CD14-positive monocyte (primary cell): ENCODE measurements at regions not wholly inside any gene's neighbourhood (a gene's known extent, or its start where the extent isn't known, plus 50 kb on each side); places are given as distances from the start of the nearest gene placed in this dataset.

Experiments
- DNase-seq, 3 donors: peaks; one replicate each; pipeline ENCODE4 v3.0.0-alpha.2; 2011 to 2022
- H2AFZ ChIP-seq: 2 replicates; pipeline ENCODE4 v1.6.0; 2012; ENCODE audit warnings: mild to moderate bottlenecking, low read depth, low read length, inconsistent platforms; ENCODE audit not compliant: insufficient read depth, poor library complexity, severe bottlenecking
- H3K27ac ChIP-seq, 2 donors: 1 replicate in 1 of 2; 2 replicates in 1 of 2; pipeline ENCODE4 v1.5.1; 2012 to 2013; ENCODE audit warnings: low read length in 2 of 2, control low read depth in 1 of 2, inconsistent platforms in 1 of 2, low read depth in 1 of 2, mild to moderate bottlenecking in 1 of 2
- H3K27me3 ChIP-seq, 2 donors: one replicate each; pipeline versions ENCODE4 v1.6.0 to v1.6.1; 2011 to 2013; ENCODE audit warnings: low read length in 2 of 2; ENCODE audit not compliant: control insufficient read depth in 2 of 2, insufficient read depth in 2 of 2
- H3K36me3 ChIP-seq, 2 donors: replicated peaks in 1 of 2; 1 replicate in 1 of 2; 2 replicates in 1 of 2; pipeline versions ENCODE4 v1.5.1 to v1.6.1; 2012 to 2013; ENCODE audit warnings: low read length in 2 of 2, control low read depth in 1 of 2, inconsistent platforms in 1 of 2, mild to moderate bottlenecking in 1 of 2; ENCODE audit not compliant: insufficient read depth in 2 of 2, control insufficient read depth in 1 of 2
- H3K4me1 ChIP-seq, 2 donors: 1 replicate in 1 of 2; 2 replicates in 1 of 2; pipeline versions ENCODE4 v1.5.1 to v1.6.1; 2012 to 2013; ENCODE audit warnings: low read length in 2 of 2, control low read depth in 1 of 2, inconsistent platforms in 1 of 2, mild to moderate bottlenecking in 1 of 2, moderate library complexity in 1 of 2; ENCODE audit not compliant: insufficient read depth in 2 of 2, control insufficient read depth in 1 of 2
- H3K4me2 ChIP-seq: replicated peaks from 2 replicates; pipeline ENCODE3; 2012; ENCODE audit warnings: low read length, moderate library complexity, mild to moderate bottlenecking; ENCODE audit not compliant: poor library complexity, severe bottlenecking; ENCODE audit errors: extremely low read depth
- H3K4me3 ChIP-seq, 3 experiments: fragments of 200-600 bp in 1 of 3; sonication (generic) in 1 of 3; replicated peaks in 1 of 3; 1 replicate in 2 of 3; 2 replicates in 1 of 3; pipeline ENCODE4 v1.5.1; 2011 to 2013; ENCODE audit warnings: low read length in 3 of 3, mild to moderate bottlenecking in 3 of 3, control low read depth in 2 of 3, low read depth in 2 of 3, inconsistent platforms in 1 of 3, moderate library complexity in 1 of 3
- H3K79me2 ChIP-seq: 2 replicates; pipeline ENCODE4 v1.6.0; 2012; ENCODE audit warnings: mild to moderate bottlenecking, control low read depth, inconsistent platforms, low read length, moderate library complexity; ENCODE audit not compliant: insufficient read depth
- H3K9ac ChIP-seq: 2 replicates; pipeline ENCODE4 v1.6.0; 2017; ENCODE audit warnings: low read length, mild to moderate bottlenecking; ENCODE audit not compliant: insufficient read depth, poor library complexity, severe bottlenecking
- H3K9me3 ChIP-seq, 2 donors: replicated peaks in 1 of 2; 1 replicate in 1 of 2; 2 replicates in 1 of 2; pipeline versions ENCODE4 v1.5.1 to v1.6.1; 2012 to 2013; ENCODE audit warnings: low read length in 2 of 2, control low read depth in 1 of 2; ENCODE audit not compliant: control insufficient read depth in 1 of 2, insufficient read depth in 1 of 2
- H4K20me1 ChIP-seq: 2 replicates; pipeline ENCODE4 v1.6.0; 2012; ENCODE audit warnings: mild to moderate bottlenecking, low read length, control low read depth, moderate library complexity; ENCODE audit not compliant: insufficient read depth
- H3K27ac Mint-ChIP-seq, 7 donors: one replicate each; pipeline ENCODE4 v1.8.0; 2020; ENCODE audit warnings: mild to moderate bottlenecking in 7 of 7, mixed read lengths in 7 of 7, moderate library complexity in 6 of 7, inconsistent platforms in 2 of 7
- H3K27me3 Mint-ChIP-seq, 3 donors: one replicate each; pipeline ENCODE4 v1.8.0; 2021 to 2022; ENCODE audit warnings: low read depth in 3 of 3, mild to moderate bottlenecking in 3 of 3, mixed read lengths in 3 of 3, moderate library complexity in 3 of 3, inconsistent platforms in 1 of 3
- H3K36me3 Mint-ChIP-seq, 2 donors: one replicate each; pipeline ENCODE4 v1.8.0; 2020; ENCODE audit warnings: mixed read lengths in 2 of 2, inconsistent platforms in 1 of 2, mild to moderate bottlenecking in 1 of 2
- H3K4me1 Mint-ChIP-seq: one replicate; pipeline ENCODE4 v1.8.0; 2020; ENCODE audit warnings: mild to moderate bottlenecking, mixed read lengths
- H3K4me3 Mint-ChIP-seq, 2 donors: one replicate each; pipeline ENCODE4 v1.8.0; 2020; ENCODE audit warnings: mild to moderate bottlenecking in 2 of 2, mixed read lengths in 2 of 2, moderate library complexity in 1 of 2
- H3K9me3 Mint-ChIP-seq, 7 donors: one replicate each; pipeline ENCODE4 v1.8.0; 2020 to 2022; ENCODE audit warnings: mixed read lengths in 7 of 7, mild to moderate bottlenecking in 6 of 7, moderate library complexity in 6 of 7, inconsistent platforms in 2 of 7
- CTCF ChIP-seq: fragments of 200-600 bp; IDR thresholded peaks from one replicate; pipeline ENCODE4 v1.8.0; 2022; ENCODE audit warnings: antibody characterized with exemption, mild to moderate bottlenecking
- WGBS: methylation state at CpG from one replicate; pipeline ENCODE4 v1.1.5; 2013; ENCODE audit warnings: missing lambda C conversion rate; ENCODE audit not compliant: insufficient coverage; 5-methylcytosine and 5-hydroxymethylcytosine counted together
- intact Hi-C, 2 donors: fragments of 100-400 bp; cut with micrococcal nuclease; formaldehyde crosslinking; loops; one replicate each; pipeline versions ENCODE4 v1.15.0 to v1.15.1; 2023

- TF ChIP-seq CTCF, result no peak
- H3K4me3 Mint-ChIP-seq, result no peak overlapping the region
- H3K27ac ChIP-seq, result no peak overlapping the region
- H3K27ac Mint-ChIP-seq, result no peak overlapping the region
- no peaks in the 10 kb centered on the region for H3K36me3 ChIP-seq
- H3K36me3 Mint-ChIP-seq, result no peaks in the 10 kb centered on the region
- no peak overlapping the region for H3K4me3 ChIP-seq
- peaks cover 6 to 9% (median 6%) of the 10 kb centered on the region in 3 donors for H3K27me3 Mint-ChIP-seq
- H4K20me1 ChIP-seq, result no peaks in the 10 kb centered on the region
- intact Hi-C loops, result no loop called here
- no peaks in the 10 kb centered on the region for H3K4me1 ChIP-seq
- peaks cover 0 to 1% (median 0%) of the 10 kb centered on the region in 7 donors for H3K9me3 Mint-ChIP-seq
- whole genome bisulfite sequencing, result 87% methylated on average over 5 of the region's 6 CpGs
- no peak overlapping the region for H2AFZ ChIP-seq
- H3K4me2 ChIP-seq, result no peak overlapping the region
- no peaks in the 10 kb centered on the region for H3K79me2 ChIP-seq
- H3K4me1 Mint-ChIP-seq, result no peaks in the 10 kb centered on the region
- no peaks in the 10 kb centered on the region for H3K27me3 ChIP-seq
- no peaks in the 10 kb centered on the region for H3K9me3 ChIP-seq
- H3K9ac ChIP-seq, result no peak overlapping the region
- DNase-seq, result no peak
Observed at GRCh38 chr1:29487291-29487690, 251.0 kb downstream of the PTPRU start.

- H3K4me1 Mint-ChIP-seq, result no peaks in the 10 kb centered on the region
- H3K27ac ChIP-seq, result no peak overlapping the region
Observed at GRCh38 chr1:29485096-29485925, 249.0 kb downstream of the PTPRU start.

More at GRCh38 chr1:29485096-29485925, 249.0 kb downstream of the PTPRU start:
- H3K4me2 ChIP-seq, result no peak overlapping the region
- H4K20me1 ChIP-seq, result no peaks in the 10 kb centered on the region
- no peaks in the 10 kb centered on the region for H3K4me1 ChIP-seq
- Mint-ChIP-seq H3K36me3 (no peaks in the 10 kb centered on the region), H3K27me3 (peaks cover 5 to 6% (median 5%) of the 10 kb centered on the region in 3 donors), H3K9me3 (peaks cover 0 to 1% (median 0%) of the 10 kb centered on the region in 7 donors), H3K4me3 (no peak overlapping the region), H3K27ac (no peak overlapping the region)
- no peak overlapping the region for H3K4me3 ChIP-seq
- DNase-seq, result no peak
- no peak for TF ChIP-seq CTCF
- no peaks in the 10 kb centered on the region for H3K27me3 ChIP-seq
- WGBS, result 89% methylated on average over 4 of the region's 5 CpGs
- H3K9me3 ChIP-seq, result no peaks in the 10 kb centered on the region
- intact Hi-C loops, result no loop called here
- no peak overlapping the region for H3K9ac ChIP-seq
- H3K79me2 ChIP-seq, result no peaks in the 10 kb centered on the region
- H2AFZ ChIP-seq, result no peak overlapping the region
- H3K36me3 ChIP-seq, result no peaks in the 10 kb centered on the region
